GM18873 (cell line): ENCODE measurements at regions not wholly inside any gene's neighbourhood (a gene's known extent, or its start where the extent isn't known, plus 50 kb on each side); places are given as distances from the start of the nearest gene placed in this dataset.

Experiments
- ATAC-seq: cut with Tn5 transposase; IDR thresholded peaks from one replicate; pipeline ENCODE4 v1.9.1; 2021; ENCODE audit warnings: mild to moderate bottlenecking, moderate library complexity, moderate number of reproducible peaks; ENCODE audit not compliant: unreplicated experiment, low FRiP score

- no peak for ATAC-seq
These were observed 170.7 kb upstream of the POU3F1 start for GRCh38 chr1:38217316-38217715.

DNA sequence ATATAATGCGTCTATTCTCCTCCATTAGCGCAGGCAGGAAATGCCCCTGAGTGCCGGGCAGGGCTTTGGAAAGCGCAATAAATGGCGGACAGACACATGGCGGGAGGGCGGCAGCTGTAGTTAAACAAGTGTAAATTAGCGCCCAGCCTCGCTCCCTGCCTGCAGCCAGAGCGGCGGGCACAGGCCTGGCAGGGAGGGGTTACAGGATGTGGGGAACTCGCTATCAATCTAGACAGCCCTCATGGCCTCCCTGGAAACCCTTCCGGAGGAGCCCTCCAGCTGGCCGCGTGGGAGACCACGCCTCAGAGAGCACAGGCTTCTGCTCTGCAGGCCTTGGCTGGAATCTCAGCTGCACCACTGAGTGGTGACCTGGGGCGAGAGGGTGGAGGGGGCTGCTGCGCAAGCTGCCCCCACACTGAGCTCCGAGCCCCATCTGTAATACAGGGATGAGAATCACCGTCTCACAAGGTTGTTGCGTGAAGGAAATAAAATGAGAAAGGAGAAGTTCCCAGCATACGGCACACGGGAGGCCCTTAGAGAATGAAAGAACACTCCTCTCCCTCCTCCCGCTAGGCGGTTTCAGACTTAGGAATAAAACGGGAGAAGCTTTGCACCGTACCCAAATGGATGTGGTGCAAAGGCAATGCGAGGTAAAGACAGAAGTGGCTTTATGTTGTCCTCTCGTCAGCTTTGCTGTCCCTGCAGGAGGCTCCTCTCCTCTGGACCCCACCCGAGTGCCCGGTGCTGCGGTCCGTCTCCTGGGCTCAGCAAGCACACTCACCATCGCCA, 167.2 kb upstream of the POU3F1 start:
- no peak for ATAC-seq

GRCh38 chr1:38210895-38211177, 164.2 kb upstream of the POU3F1 start:
- no peak for ATAC-seq

- no peak for ATAC-seq
These were observed 163.7 kb upstream of the POU3F1 start for GRCh38 chr1:38210021-38210894.

DNA sequence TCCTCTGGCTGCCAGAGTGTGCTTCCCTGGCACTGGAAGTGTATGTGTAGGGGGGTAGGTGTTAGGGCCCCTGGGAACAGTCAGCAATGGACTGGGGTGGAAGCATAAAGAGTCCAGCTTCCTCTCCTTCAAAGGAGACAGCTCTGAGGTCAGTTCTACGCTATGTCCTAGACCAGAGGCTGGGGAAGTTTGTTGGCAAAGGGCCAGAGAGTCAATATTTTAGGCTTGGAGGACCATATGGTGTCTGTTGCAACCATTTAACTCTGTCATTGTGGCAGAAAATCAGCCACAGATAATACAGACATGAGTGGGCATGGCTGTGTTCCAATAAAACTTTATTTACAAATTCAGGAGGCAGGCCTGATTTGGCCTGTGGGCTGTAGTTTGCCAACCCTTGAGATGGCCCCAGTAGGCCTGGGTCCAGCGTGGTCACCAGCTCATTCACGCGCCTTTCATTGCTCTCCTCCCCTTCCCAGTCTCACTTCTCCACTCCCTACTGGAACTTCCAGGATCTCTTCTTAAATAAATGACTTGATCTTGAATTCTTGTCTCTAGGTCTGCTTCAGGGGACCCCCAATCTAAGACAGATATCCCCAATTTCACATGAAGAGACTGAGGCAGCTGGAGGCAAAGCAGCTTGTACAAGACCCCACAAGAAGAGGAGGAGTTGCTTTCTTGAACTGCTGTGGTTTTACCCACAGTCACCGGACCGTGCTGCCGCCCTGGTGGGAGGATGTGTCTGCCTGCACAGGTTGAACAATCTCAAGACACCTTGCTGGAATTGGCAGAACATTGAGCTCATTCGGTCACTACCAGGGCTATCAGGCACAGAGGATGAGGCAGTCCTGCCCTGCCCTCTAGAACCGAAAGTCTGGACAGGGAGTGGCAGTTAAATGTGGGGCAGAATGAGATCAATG, 162.4 kb upstream of the POU3F1 start:
- ATAC-seq = no peak

DNA sequence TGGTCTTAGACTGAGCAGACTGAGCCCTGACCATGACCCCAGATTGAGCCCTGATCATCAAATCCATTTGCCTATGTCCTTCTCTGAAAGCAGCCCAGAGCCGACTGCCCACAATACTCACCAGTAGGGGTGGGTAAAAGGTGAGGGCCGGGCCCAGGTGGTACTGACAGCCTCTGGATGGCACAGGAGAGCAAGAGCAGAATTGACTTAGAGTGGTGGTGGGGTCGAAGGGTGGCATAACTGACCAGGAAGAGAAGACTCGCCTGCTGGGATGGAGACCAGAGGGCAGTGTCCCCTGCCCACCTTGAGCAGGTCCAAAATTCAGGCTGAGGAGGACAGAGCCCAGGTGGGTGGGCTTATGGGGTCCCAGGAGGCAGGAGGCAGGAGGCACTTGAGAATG, 161.3 kb upstream of the POU3F1 start:
- no peak for ATAC-seq

DNA sequence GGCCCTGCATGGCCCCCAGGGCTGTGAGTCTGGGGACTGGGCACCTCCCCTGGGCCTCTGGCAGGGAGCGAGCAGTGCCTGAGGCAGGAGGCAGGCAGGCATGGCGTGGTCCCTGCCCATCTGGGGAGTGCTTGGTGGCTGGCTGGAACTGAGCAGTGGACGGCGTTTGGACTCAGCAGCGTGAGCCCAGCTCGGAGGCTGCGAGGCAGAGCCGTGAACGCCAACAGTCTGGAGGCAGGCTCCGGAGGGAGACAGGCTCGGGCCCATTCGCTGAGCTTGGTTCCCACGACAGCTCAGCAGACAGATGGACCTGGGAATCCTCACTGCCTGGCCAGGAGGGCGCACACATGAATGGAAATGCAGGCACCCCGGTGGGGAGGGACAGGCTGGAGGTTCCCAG, 160.7 kb upstream of the POU3F1 start:
- ATAC-seq = no peak

DNA sequence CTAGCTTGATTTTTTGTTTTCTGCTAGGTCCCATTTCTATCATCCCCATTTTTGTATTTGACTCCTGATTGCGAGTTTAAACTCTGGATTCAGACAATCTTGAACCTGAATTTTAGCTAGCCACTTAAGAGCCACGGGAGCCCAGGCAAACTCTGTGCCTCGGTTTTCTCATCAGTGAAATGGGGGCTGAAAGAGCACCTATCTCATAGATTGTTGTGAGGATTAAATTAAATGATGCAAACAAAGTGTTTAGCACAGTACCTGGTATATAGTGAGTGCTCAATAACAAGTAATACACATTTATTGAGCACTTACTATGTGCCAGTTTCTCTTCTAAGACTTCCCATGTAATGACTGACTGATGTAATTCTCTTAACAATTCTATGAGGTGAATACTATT, 158.1 kb upstream of the POU3F1 start:
- ATAC-seq = no peak

- ATAC-seq = no peak
These were observed 156.8 kb upstream of the POU3F1 start for GRCh38 chr1:38203441-38203840.

DNA sequence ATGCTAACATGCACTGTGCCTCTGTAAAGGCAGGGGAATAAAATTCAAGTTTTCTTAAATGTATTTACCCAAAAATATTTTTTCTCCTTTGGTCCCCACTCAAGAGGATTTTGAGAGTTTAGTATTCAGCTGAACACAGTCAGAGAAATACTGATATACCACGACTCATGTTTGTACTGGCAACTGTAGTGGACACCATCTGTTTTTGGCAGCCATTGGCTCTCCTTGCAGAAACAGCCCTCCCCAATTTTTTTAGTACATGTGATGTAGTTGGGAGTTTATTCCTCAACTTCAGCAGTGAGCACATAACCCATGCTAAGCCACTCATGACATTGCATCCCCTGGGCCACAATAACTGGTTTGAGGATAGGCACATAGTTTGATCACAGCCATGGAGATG, 154.8 kb upstream of the POU3F1 start:
- ATAC-seq = no peak

- no peak for ATAC-seq
These were observed 152.0 kb upstream of the POU3F1 start for GRCh38 chr1:38198621-38199020.

DNA sequence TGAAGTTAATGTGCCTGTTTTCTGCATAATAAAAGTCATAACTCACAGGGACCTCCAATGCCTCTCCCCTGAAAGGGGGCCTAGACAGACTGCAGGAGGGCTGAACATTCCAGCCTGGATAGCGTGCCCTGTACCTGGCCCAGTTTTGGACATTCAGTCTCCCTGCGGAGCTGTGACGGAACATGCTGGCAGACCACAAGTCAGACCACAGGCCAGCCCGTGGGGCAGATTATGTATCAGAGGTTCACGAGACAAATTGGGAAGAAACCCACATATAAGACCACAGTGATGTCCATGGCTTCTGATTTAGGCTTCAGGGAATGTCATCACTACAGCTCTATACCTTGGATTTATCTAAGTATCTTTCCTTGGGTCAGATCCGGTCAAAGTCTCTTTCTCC, 151.5 kb upstream of the POU3F1 start:
- ATAC-seq = no peak

GRCh38 chr1:38197312-38198061, 150.9 kb upstream of the POU3F1 start:
- no peak for ATAC-seq

GRCh38 chr1:38194472-38194871, 147.9 kb upstream of the POU3F1 start:
- ATAC-seq = no peak

- ATAC-seq = no peak
These were observed 146.4 kb upstream of the POU3F1 start for GRCh38 chr1:38193040-38193439.

DNA sequence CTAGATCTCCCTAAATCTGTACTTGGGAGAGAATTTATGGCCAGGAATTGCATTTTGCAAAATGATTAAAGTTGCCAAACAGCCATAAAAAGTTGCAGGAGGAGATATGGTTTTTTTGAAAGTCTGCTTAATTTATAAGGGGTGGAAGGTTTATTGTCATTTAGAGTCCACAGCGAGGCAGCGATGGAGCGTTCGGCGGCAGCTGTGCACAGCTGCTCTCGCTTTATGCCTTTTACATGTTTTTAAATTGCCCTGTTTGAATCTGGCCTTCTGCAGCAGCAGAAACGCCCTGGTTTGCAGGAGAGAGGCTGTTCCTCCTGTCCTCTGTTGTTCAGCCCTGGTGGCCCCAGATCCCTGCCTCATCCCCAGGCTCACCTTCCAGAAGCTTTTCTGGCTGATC, 144.9 kb upstream of the POU3F1 start:
- no peak for ATAC-seq

- no peak for ATAC-seq
These were observed 144.4 kb upstream of the POU3F1 start for GRCh38 chr1:38190983-38191382.

GRCh38 chr1:38187552-38187951, 141.0 kb upstream of the POU3F1 start:
- no peak for ATAC-seq

GRCh38 chr1:38186566-38186965, 140.0 kb upstream of the POU3F1 start:
- no peak for ATAC-seq

DNA sequence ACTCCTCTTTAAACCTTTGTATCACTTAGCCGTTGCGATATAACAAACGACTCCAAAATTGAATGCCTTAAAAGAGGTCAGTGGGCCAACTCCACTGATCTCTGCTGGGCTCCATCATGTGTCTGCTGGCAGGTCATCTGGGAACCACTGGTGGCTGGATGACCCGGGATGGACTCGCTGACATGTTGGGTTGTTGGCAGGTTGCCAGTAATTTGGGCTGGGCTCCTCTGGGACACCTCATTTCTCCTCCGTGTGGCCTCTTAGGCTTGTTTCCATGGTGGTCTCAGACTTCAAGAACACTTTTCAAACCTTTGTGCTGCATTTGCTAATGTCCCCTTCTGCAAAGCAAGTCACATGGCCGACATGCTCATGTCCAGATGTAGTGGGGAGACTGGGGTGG, 139.3 kb upstream of the POU3F1 start:
- no peak for ATAC-seq
